GM12872 (cell line): ENCODE measurements at regions not wholly inside any gene's neighbourhood (a gene's known extent, or its start where the extent isn't known, plus 50 kb on each side); places are given as distances from the start of the nearest gene placed in this dataset.

ENCODE experiments used
- CTCF ChIP-seq: IDR thresholded peaks from 3 replicates; pipeline ENCODE4 v1.5.1; 2011; ENCODE audit warnings: low read depth, mild to moderate bottlenecking, low read length, moderate library complexity; ENCODE audit not compliant: insufficient read depth

DNA sequence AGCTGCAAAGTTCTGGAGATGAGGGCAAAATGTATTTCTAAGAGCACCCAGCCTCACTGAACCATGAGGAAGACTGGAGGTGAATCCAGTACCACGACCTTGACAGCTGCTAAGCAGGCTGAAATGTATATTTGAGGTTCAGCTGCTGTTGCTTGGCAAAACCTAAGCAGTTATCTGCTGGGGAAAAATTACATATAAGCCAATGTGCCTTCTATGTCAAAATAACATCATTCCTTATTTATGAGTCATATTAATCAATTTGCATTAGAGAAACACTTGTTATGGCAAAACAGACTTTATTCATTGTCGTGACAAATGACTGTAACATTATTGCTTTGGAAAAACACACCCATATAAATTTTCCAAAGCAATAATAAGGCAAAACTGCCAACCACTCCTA, 560.5 kb upstream of the NR5A2 start:
- TF ChIP-seq CTCF = no peak

GRCh38 chr1:199472018-199472417, 555.5 kb upstream of the NR5A2 start:
- no peak for TF ChIP-seq CTCF

DNA sequence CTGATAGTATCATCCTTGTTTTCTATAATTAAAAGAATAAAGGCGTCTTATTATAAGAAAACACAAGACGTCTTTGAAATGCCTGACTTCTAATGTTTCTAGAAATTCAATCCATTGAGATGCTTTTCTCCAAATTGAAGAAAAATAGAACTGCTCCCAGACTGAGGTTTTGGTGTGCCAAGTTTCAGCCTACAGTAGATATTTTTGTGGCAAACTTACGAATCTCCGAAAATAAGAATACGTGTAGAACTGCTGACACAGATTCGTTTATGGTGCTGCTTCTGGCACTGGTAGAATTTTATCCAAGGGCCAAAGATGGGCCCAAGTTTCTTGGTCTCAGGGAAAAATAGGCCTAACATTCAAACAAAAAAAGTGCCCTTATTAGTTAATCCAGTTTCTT, 554.5 kb upstream of the NR5A2 start:
- no peak for TF ChIP-seq CTCF

- no peak for TF ChIP-seq CTCF
These were observed 552.8 kb upstream of the NR5A2 start for GRCh38 chr1:199474738-199475137.

GRCh38 chr1:199482426-199482825, 545.1 kb upstream of the NR5A2 start:
- no peak for TF ChIP-seq CTCF

GRCh38 chr1:199489594-199489993, 537.9 kb upstream of the NR5A2 start:
- no peak for TF ChIP-seq CTCF

DNA sequence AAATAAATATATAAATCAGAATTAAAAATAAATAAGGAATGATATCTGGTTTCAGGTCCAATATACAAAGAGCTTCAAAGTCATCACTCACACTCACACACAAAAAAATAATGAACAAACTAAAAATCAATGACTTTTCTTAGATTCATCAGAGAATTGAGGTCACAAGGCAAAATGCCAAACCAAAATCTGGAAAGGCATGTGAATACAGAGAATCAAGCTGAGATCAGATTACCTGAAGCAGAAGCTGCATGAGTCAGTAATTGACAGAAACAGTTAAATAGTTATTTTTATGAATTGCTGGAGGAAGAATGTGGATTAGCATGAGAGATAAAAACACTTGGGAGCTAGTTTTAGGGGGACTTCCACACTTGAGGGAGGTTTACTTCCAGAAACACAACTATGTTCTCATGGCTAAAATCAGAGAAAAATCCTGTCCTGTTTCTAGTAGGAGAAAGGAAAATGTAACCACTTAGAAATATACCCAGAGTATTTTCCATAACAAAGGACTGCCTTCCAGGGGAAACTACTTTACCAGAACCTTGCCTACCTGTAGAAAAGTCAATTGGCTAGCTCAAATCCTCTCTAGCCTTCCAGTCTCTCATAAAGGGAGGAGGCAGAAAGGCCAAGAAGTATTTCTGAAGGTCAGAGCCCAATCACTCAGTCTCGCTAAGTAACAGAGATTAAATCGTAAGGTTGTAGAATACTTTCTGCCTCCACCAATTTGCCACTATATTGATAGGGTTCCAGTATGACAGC, 536.6 kb upstream of the NR5A2 start:
- TF ChIP-seq CTCF = no peak
